ENCODE measurements at regions not wholly inside any gene's neighbourhood (a gene's known extent, or its start where the extent isn't known, plus 50 kb on each side); places are given as distances from the start of the nearest gene placed in this dataset.

- TF ChIP-seq CTCF (IDR thresholded peaks at IDR 0.05; ENCODE audit: extremely low read depth in 1 of 2, insufficient read depth in 1 of 2, low read depth in 1 of 2, low read length in 2 of 2) (no peak), POLR2AphosphoS5 (IDR thresholded peaks at IDR 0.05; ENCODE audit: insufficient read depth, low read depth, low read length) (no peak), POLR2A (IDR thresholded peaks at IDR 0.05; ENCODE audit: low read depth, low read length) (no peak), EZH2 (IDR thresholded peaks at IDR 0.05; ENCODE audit: borderline replicate concordance, low read depth, low read length, severe bottlenecking) (no peak), MAX (IDR thresholded peaks at IDR 0.05; ENCODE audit: insufficient read depth, insufficient read length) (no peak), JUN (IDR thresholded peaks at IDR 0.05; ENCODE audit: borderline replicate concordance, insufficient read depth, insufficient read length, low read depth) (no peak), FOS (IDR thresholded peaks at IDR 0.05; ENCODE audit: borderline replicate concordance, insufficient read depth, low read length) (no peak)
Observed at GRCh38 chr1:193747579-193747978, 561.2 kb upstream of the B3GALT2 start.
